GM12878 (cell line): ENCODE measurements at regions not wholly inside any gene's neighbourhood (a gene's known extent, or its start where the extent isn't known, plus 50 kb on each side); places are given as distances from the start of the nearest gene placed in this dataset.

Experiments
- ATAC-seq: fragments of 200-7000 bp; cut with Tn5 transposase; 3 replicates; pipeline ENCODE4 v1.9.1; 2020; ENCODE audit warnings: mild to moderate bottlenecking, moderate library complexity
- BruUV-seq: library from RNA; stranded (reverse); fragments of 400-500 nt; replicated peaks from 2 replicates; lab custom pipeline; 2021; lab: Mats Ljungman, UMichigan
- CTCF ChIA-PET: fragments of 300-600 bp; sonication (Branson Sonifier 250); formaldehyde crosslinking; extraction: SDS; loops from one replicate; lab custom pipeline; 2021; ENCODE audit warnings: inconsistent platforms; lab: Yijun Ruan, JAX
- POLR2A ChIA-PET: fragments of 350-600 bp; formaldehyde crosslinking; extraction: SDS; loops from one replicate; lab custom pipeline; 2021; ENCODE audit warnings: inconsistent platforms; lab: Charles Lee
- RAD21 ChIA-PET: fragments of 300-600 bp; sonication (Branson Sonifier 250); formaldehyde crosslinking; loops from one replicate; lab custom pipeline; 2023; ENCODE audit warnings: antibody characterized with exemption; ENCODE audit not compliant: unreplicated experiment; lab: Charles Lee
- SMC1A ChIA-PET: fragments of 300-600 bp; sonication (Branson Sonifier 250); formaldehyde crosslinking; loops from one replicate; lab custom pipeline; 2023; ENCODE audit not compliant: unreplicated experiment, uncharacterized antibody; lab: Charles Lee
- DNase-seq: peaks from one replicate; pipeline ENCODE4 v3.0.0-alpha.2; 2011; ENCODE audit warnings: low read depth, low spot score
- FAIRE-seq: peaks from 3 replicates; lab custom pipeline; 2011; peaks lifted over from hg19 to GRCh38; lab: Jason Lieb, UNC
- H2AFZ ChIP-seq: 2 replicates; pipeline ENCODE4 v1.6.0; 2011; ENCODE audit warnings: low read depth, low read length, control low read depth; ENCODE audit not compliant: control insufficient read depth
- H3K27ac ChIP-seq: 2 replicates; pipeline ENCODE4 v1.5.1; 2011; ENCODE audit warnings: control low read depth; ENCODE audit not compliant: control insufficient read depth, insufficient read depth
- H3K27me3 ChIP-seq, 2 experiments: replicated peaks in 1 of 2; 2 replicates each; pipeline versions ENCODE4 v1.6.0 to v1.6.1; 2011; ENCODE audit warnings: low read length in 1 of 2; ENCODE audit not compliant: control insufficient read depth in 2 of 2, insufficient read depth in 2 of 2
- H3K36me3 ChIP-seq, 2 experiments: 2 replicates each; pipeline ENCODE4 v1.5.1; 2011; ENCODE audit warnings: low read length in 1 of 2; ENCODE audit not compliant: control insufficient read depth in 2 of 2, insufficient read depth in 2 of 2
- H3K4me1 ChIP-seq: 2 replicates; pipeline ENCODE4 v1.6.1; 2011; ENCODE audit warnings: mild to moderate bottlenecking, low read length, moderate library complexity, mixed read lengths; ENCODE audit not compliant: control insufficient read depth, insufficient read depth
- H3K4me2 ChIP-seq: 2 replicates; pipeline ENCODE4 v1.6.0; 2011; ENCODE audit warnings: control low read depth; ENCODE audit not compliant: control insufficient read depth, insufficient read depth
- H3K4me3 ChIP-seq: fragments of 200-600 bp; sonication (generic); 2 replicates; pipeline ENCODE4 v1.5.1; 2016
- H3K79me2 ChIP-seq: 2 replicates; pipeline ENCODE4 v1.6.0; 2011; ENCODE audit warnings: low read length; ENCODE audit not compliant: control insufficient read depth, insufficient read depth
- H3K9ac ChIP-seq: 2 replicates; pipeline ENCODE4 v1.8.0; 2011; ENCODE audit warnings: low read length, control low read depth, mixed read lengths; ENCODE audit not compliant: control insufficient read depth, insufficient read depth
- H3K9me3 ChIP-seq: replicated peaks from 3 replicates; pipeline ENCODE4 v1.5.1; 2011; ENCODE audit warnings: mild to moderate bottlenecking, low read length; ENCODE audit not compliant: control insufficient read depth, insufficient read depth
- H4K20me1 ChIP-seq: 2 replicates; pipeline ENCODE4 v1.6.0; 2011; ENCODE audit not compliant: control insufficient read depth, insufficient read depth
- CBX5 ChIP-seq: sonication (generic); IDR thresholded peaks from 2 replicates; pipeline ENCODE4 v1.6.1; 2016; ENCODE audit warnings: low read depth, moderate library complexity, mild to moderate bottlenecking, inconsistent platforms
- CEBPB ChIP-seq, 2 experiments: fragments of 150-350 bp in 1 of 2; IDR thresholded peaks; 2 replicates each; pipeline ENCODE4 v1.6.1; 2012 to 2014; ENCODE audit warnings: low read depth in 2 of 2, low read length in 2 of 2, borderline replicate concordance in 1 of 2, inconsistent platforms in 1 of 2
- KAT2A ChIP-seq: conservative IDR thresholded peaks from 2 replicates; pipeline ENCODE4 v1.6.1; 2011; ENCODE audit warnings: low read depth, low read length; ENCODE audit not compliant: control insufficient read depth
- LARP7 ChIP-seq: fragments of 450-650 bp; IDR thresholded peaks from 2 replicates; pipeline ENCODE4 v1.6.1; 2017; ENCODE audit warnings: mild to moderate bottlenecking
- NR2C2 ChIP-seq: IDR thresholded peaks from 2 replicates; pipeline ENCODE4 v1.6.1; 2011; ENCODE audit warnings: borderline replicate concordance, low read depth; ENCODE audit not compliant: control insufficient read depth, insufficient read length
- POLR2AphosphoS5 ChIP-seq: IDR thresholded peaks from 2 replicates; pipeline ENCODE4 v1.6.1; 2011; ENCODE audit warnings: mild to moderate bottlenecking, low read length, inconsistent platforms
- SKIL ChIP-seq: fragments of 450-650 bp; IDR thresholded peaks from 2 replicates; pipeline ENCODE4 v1.6.1; 2017; ENCODE audit warnings: mild to moderate bottlenecking, low read depth, inconsistent platforms; ENCODE audit not compliant: poor library complexity, severe bottlenecking
- SREBF2 ChIP-seq: IDR thresholded peaks from 2 replicates; pipeline ENCODE4 v1.6.1; 2012; ENCODE audit warnings: mild to moderate bottlenecking, low read length
- TCF3 ChIP-seq: IDR thresholded peaks from 2 replicates; pipeline ENCODE4 v1.6.1; 2012; ENCODE audit warnings: low read depth, mild to moderate bottlenecking, low read length, borderline replicate concordance; ENCODE audit not compliant: insufficient read depth
- USF2 ChIP-seq: IDR thresholded peaks from 2 replicates; pipeline ENCODE4 v1.6.1; 2011; ENCODE audit warnings: low read depth, low read length, improper control_type of control experiment, borderline replicate concordance
- WGBS: methylation state at CpG from one replicate; pipeline ENCODE4 v1.1.6; 2016; ENCODE audit warnings: low lambda C conversion rate; ENCODE audit not compliant: insufficient replicate concordance, insufficient coverage; ENCODE audit errors: missing lambda C conversion rate; 5-methylcytosine and 5-hydroxymethylcytosine counted together
- in situ Hi-C: fragments of 300-500 bp; cut with MboI; formaldehyde crosslinking; loops from 9 replicates; pipeline ENCODE4 v1.14.3; 2018; ENCODE audit warnings: mixed read lengths
- intact Hi-C: fragments of 100-400 bp; cut with micrococcal nuclease; formaldehyde crosslinking; loops from one replicate; pipeline ENCODE4 v1.14.2; 2022; ENCODE audit not compliant: unreplicated experiment

- no peak for FAIRE-seq
- Histone ChIP-seq H3K4me2 (no peak overlapping the region), H3K4me3 (no peak overlapping the region), H3K36me3 (no peaks in the 10 kb centered on the region), H3K4me1 (no peaks in the 10 kb centered on the region), H3K27me3 (no peaks in the 10 kb centered on the region; a peak in 1 of 4 replicates), H3K9me3 (no peaks in the 10 kb centered on the region), H4K20me1 (no peaks in the 10 kb centered on the region), H2AFZ (no peak overlapping the region), H3K27ac (no peak overlapping the region), H3K79me2 (no peaks in the 10 kb centered on the region), H3K9ac (no peak overlapping the region)
- ATAC-seq = no peak
- in situ Hi-C loops (no loop called here), intact Hi-C loops (no loop called here)
- DNase-seq = no peak
- TF ChIP-seq SREBF2 = no peak
- TF ChIP-seq TCF3 = no peak
- TF ChIP-seq USF2 = no peak
- TF ChIP-seq SKIL = no peak
- no peak for TF ChIP-seq POLR2AphosphoS5
- TF ChIP-seq NR2C2 = no peak
- TF ChIP-seq CEBPB (IDR thresholded peaks at IDR 0.05; ENCODE audit: borderline replicate concordance in 1 of 2, low read depth in 2 of 2, low read length in 2 of 2) = no peak
- TF ChIP-seq KAT2A = no peak
- no peak for TF ChIP-seq LARP7
- no peak for TF ChIP-seq CBX5
- CTCF ChIA-PET = no interaction called here
- BruUV-seq = no TSS peak
- RAD21 ChIA-PET = no interaction called here
- POLR2A ChIA-PET = no interaction called here
- SMC1A ChIA-PET = no interaction called here
- 26% methylated on average over 7 of the region's 7 CpGs for WGBS
These were observed 74.9 kb upstream of the AGAP1 start for GRCh38 chr2:235418918-235419317.
